ENCODE measurements at regions not wholly inside any gene's neighbourhood (a gene's known extent, or its start where the extent isn't known, plus 50 kb on each side); places are given as distances from the start of the nearest gene placed in this dataset.

- TF ChIP-seq CTCF (IDR thresholded peaks at IDR 0.05) (no peak), POLR2AphosphoS2 (conservative IDR thresholded peaks at IDR 0.05; ENCODE audit: low read length) (no peak), PHF8 (IDR thresholded peaks at IDR 0.05; ENCODE audit: borderline replicate concordance, low read depth) (no peak), CEBPB (IDR thresholded peaks at IDR 0.05) (no peak)
These were observed 139.8 kb upstream of the PRR20G start (continued) for GRCh38 chr3:127427666-127428065.

- no peak; a peak in 1 of 6 replicates for ATAC-seq
- no peak overlapping the region for H3K4me3 ChIP-seq
- TF ChIP-seq BCL3 (IDR thresholded peaks at IDR 0.05) = no peak
- no peak for TF ChIP-seq ELK1 (IDR thresholded peaks at IDR 0.05; ENCODE audit: low read depth, low read length)
- no peak for TF ChIP-seq HOXB5 (CRISPR knock-in tag; IDR thresholded peaks at IDR 0.05)
- TF ChIP-seq HOXA7 (CRISPR knock-in tag; IDR thresholded peaks at IDR 0.05) = no peak
- TF ChIP-seq HMGXB4 (CRISPR knock-in tag; IDR thresholded peaks at IDR 0.05; ENCODE audit: borderline replicate concordance) = no peak
- no peak for TF ChIP-seq NR3C1 (IDR thresholded peaks at IDR 0.05)
- no peak for TF ChIP-seq TFCP2L1 (CRISPR knock-in tag; IDR thresholded peaks at IDR 0.05)
- no peak for TF ChIP-seq USF2 (IDR thresholded peaks at IDR 0.05)
- ChIA-PET POLR2A (no interaction called here), CTCF (no interaction called here)
- no peaks in the 10 kb centered on the region for H3K9me3 ChIP-seq
- H3K4me1 ChIP-seq = no peaks in the 10 kb centered on the region
- no peak for DNase-seq (ENCODE audit: low read depth in 1 of 2, low spot score in 1 of 2)
- no peak for FAIRE-seq
- H3K27ac ChIP-seq = no peak overlapping the region
- WGBS (ENCODE audit: missing lambda C conversion rate) = 25% methylated on average over 6 of the region's 6 CpGs
- no peak overlapping the region for H3K4me2 ChIP-seq
These were observed 139.3 kb upstream of the PRR20G start for GRCh38 chr3:127427156-127427555.

- CTCF ChIA-PET = no interaction called here
- no peak for DNase-seq (ENCODE audit: low read depth in 1 of 2, low spot score in 1 of 2)
These were observed 138.8 kb upstream of the PRR20G start for GRCh38 chr3:127426444-127427153.

More at GRCh38 chr3:127426444-127427153, 138.8 kb upstream of the PRR20G start:
- Histone ChIP-seq H3K4me1 (no peaks in the 10 kb centered on the region), H3K27ac (no peak overlapping the region), H3K4me2 (no peak overlapping the region), H3K4me3 (no peak overlapping the region), H3K9me3 (no peaks in the 10 kb centered on the region)
- FAIRE-seq (no peak), ATAC-seq (no peak)
- POLR2A ChIA-PET = no interaction called here
- WGBS (ENCODE audit: missing lambda C conversion rate) = 38% methylated on average over 11 of the region's 18 CpGs
- TF ChIP-seq CHD2 (IDR thresholded peaks at IDR 0.05; ENCODE audit: low read length, partially characterized antibody) = no peak
- TF ChIP-seq TFCP2L1 (CRISPR knock-in tag; IDR thresholded peaks at IDR 0.05) = no peak
- TF ChIP-seq CBX8 (IDR thresholded peaks at IDR 0.05) = no peak
- TF ChIP-seq RAD21 (conservative IDR thresholded peaks at IDR 0.05 in 1 of 2, IDR thresholded peaks at IDR 0.05 in 1 of 2) = no peak
- no peak for TF ChIP-seq JUNB (IDR thresholded peaks at IDR 0.05)
- TF ChIP-seq POLR2A (IDR thresholded peaks at IDR 0.05; ENCODE audit: low read length) = no peak
- no peak for TF ChIP-seq ATOH8 (CRISPR knock-in tag; IDR thresholded peaks at IDR 0.05; ENCODE audit: low read depth)
- TF ChIP-seq RARB (CRISPR knock-in tag; IDR thresholded peaks at IDR 0.05) = no peak
- no peak for TF ChIP-seq USF2 (IDR thresholded peaks at IDR 0.05)
- no peak for TF ChIP-seq TP53 (CRISPR knock-in tag; IDR thresholded peaks at IDR 0.05)
- no peak for TF ChIP-seq EHF (CRISPR knock-in tag; IDR thresholded peaks at IDR 0.05)
- no peak for TF ChIP-seq MAFK (IDR thresholded peaks at IDR 0.05; ENCODE audit: partially characterized antibody)
- no peak for TF ChIP-seq HDAC2 (IDR thresholded peaks at IDR 0.05)
- TF ChIP-seq NR3C1 (IDR thresholded peaks at IDR 0.05) = no peak
- TF ChIP-seq CBX2 (IDR thresholded peaks at IDR 0.05; ENCODE audit: borderline replicate concordance, low read depth) = no peak
- no peak for TF ChIP-seq POLR2AphosphoS2 (conservative IDR thresholded peaks at IDR 0.05; ENCODE audit: low read length)
